ENCODE measurements at regions not wholly inside any gene's neighbourhood (a gene's known extent, or its start where the extent isn't known, plus 50 kb on each side); places are given as distances from the start of the nearest gene placed in this dataset.

- no peak overlapping the region for H3K4me3 ChIP-seq (ENCODE audit: extremely low read depth, insufficient read depth, low read length, poor library complexity, severe bottlenecking)
- no peak overlapping the region for H3K27ac ChIP-seq (ENCODE audit: low read depth, low read length, severe bottlenecking)
- WGBS, 2 experiments (ENCODE audit: insufficient coverage in 2 of 2): 78 to 94% methylated on average over 8 to 11 of the region's 11 CpGs
- H3K9me3 ChIP-seq (ENCODE audit: control insufficient read depth, low read length): no peaks in the 10 kb centered on the region
- H3K4me1 ChIP-seq (ENCODE audit: control insufficient read depth, insufficient read depth, low read length, poor library complexity, severe bottlenecking): no peaks in the 10 kb centered on the region
- H3K36me3 ChIP-seq (ENCODE audit: control insufficient read depth, insufficient read depth, low read length): no peaks in the 10 kb centered on the region
Observed at GRCh38 chr16:73337373-73338296, 289.7 kb upstream of the ZFHX3 start.

GRCh38 chr16:73329358-73330286 lies 281.7 kb upstream of the ZFHX3 start:
- Histone ChIP-seq H3K27ac (ENCODE audit: low read depth, low read length, severe bottlenecking) (no peak overlapping the region), H3K4me1 (ENCODE audit: control insufficient read depth, insufficient read depth, low read length, poor library complexity, severe bottlenecking) (peaks cover 6% of the 10 kb centered on the region), H3K4me3 (ENCODE audit: extremely low read depth, insufficient read depth, low read length, poor library complexity, severe bottlenecking) (no peak overlapping the region), H3K36me3 (ENCODE audit: control insufficient read depth, insufficient read depth, low read length) (no peaks in the 10 kb centered on the region), H3K9me3 (ENCODE audit: control insufficient read depth, low read length) (no peaks in the 10 kb centered on the region)
- 74 to 85% methylated on average over 10 of the region's 16 CpGs for WGBS, 2 experiments (ENCODE audit: insufficient coverage in 2 of 2)

GRCh38 chr16:73326770-73327470 lies 279.0 kb upstream of the ZFHX3 start:
- Histone ChIP-seq H3K4me1 (ENCODE audit: control insufficient read depth, insufficient read depth, low read length, poor library complexity, severe bottlenecking) (peaks cover 6% of the 10 kb centered on the region), H3K4me3 (ENCODE audit: extremely low read depth, insufficient read depth, low read length, poor library complexity, severe bottlenecking) (no peak overlapping the region), H3K9me3 (ENCODE audit: control insufficient read depth, low read length) (no peaks in the 10 kb centered on the region), H3K36me3 (ENCODE audit: control insufficient read depth, insufficient read depth, low read length) (no peaks in the 10 kb centered on the region), H3K27ac (ENCODE audit: low read depth, low read length, severe bottlenecking) (no peak overlapping the region)
- no CpG with 5 or more reads among the region's 5 CpGs for WGBS, 2 experiments (ENCODE audit: insufficient coverage in 2 of 2)

- Histone ChIP-seq H3K4me1 (ENCODE audit: control insufficient read depth, insufficient read depth, low read length, poor library complexity, severe bottlenecking) (peaks cover 6% of the 10 kb centered on the region), H3K36me3 (ENCODE audit: control insufficient read depth, insufficient read depth, low read length) (no peaks in the 10 kb centered on the region), H3K9me3 (ENCODE audit: control insufficient read depth, low read length) (no peaks in the 10 kb centered on the region), H3K27ac (ENCODE audit: low read depth, low read length, severe bottlenecking) (no peak overlapping the region), H3K4me3 (ENCODE audit: extremely low read depth, insufficient read depth, low read length, poor library complexity, severe bottlenecking) (no peak overlapping the region)
- 87% methylated on average over 5 to 6 of the region's 7 CpGs for WGBS, 2 experiments (ENCODE audit: insufficient coverage in 2 of 2)
Observed at GRCh38 chr16:73326221-73326620, 278.3 kb upstream of the ZFHX3 start.

GRCh38 chr16:73323880-73324279 lies 276.0 kb upstream of the ZFHX3 start:
- no peaks in the 10 kb centered on the region for H3K9me3 ChIP-seq (ENCODE audit: control insufficient read depth, low read length)
- WGBS, 2 experiments (ENCODE audit: insufficient coverage in 2 of 2): 75 to 88% methylated on average over 1 of the region's 1 CpG
- no peaks in the 10 kb centered on the region for H3K4me1 ChIP-seq (ENCODE audit: control insufficient read depth, insufficient read depth, low read length, poor library complexity, severe bottlenecking)
- H3K36me3 ChIP-seq (ENCODE audit: control insufficient read depth, insufficient read depth, low read length): no peaks in the 10 kb centered on the region
- H3K27ac ChIP-seq (ENCODE audit: low read depth, low read length, severe bottlenecking): no peak overlapping the region
- no peak overlapping the region for H3K4me3 ChIP-seq (ENCODE audit: extremely low read depth, insufficient read depth, low read length, poor library complexity, severe bottlenecking)

GRCh38 chr16:73322856-73323255 lies 274.9 kb upstream of the ZFHX3 start:
- Histone ChIP-seq H3K27ac (ENCODE audit: low read depth, low read length, severe bottlenecking) (no peak overlapping the region), H3K36me3 (ENCODE audit: control insufficient read depth, insufficient read depth, low read length) (no peaks in the 10 kb centered on the region), H3K4me3 (ENCODE audit: extremely low read depth, insufficient read depth, low read length, poor library complexity, severe bottlenecking) (no peak overlapping the region), H3K9me3 (ENCODE audit: control insufficient read depth, low read length) (no peaks in the 10 kb centered on the region), H3K4me1 (ENCODE audit: control insufficient read depth, insufficient read depth, low read length, poor library complexity, severe bottlenecking) (no peaks in the 10 kb centered on the region)
- WGBS, 2 experiments (ENCODE audit: insufficient coverage in 2 of 2): 89 to 94% methylated on average over 2 to 3 of the region's 4 CpGs

GRCh38 chr16:73321853-73322252 lies 273.9 kb upstream of the ZFHX3 start:
- Histone ChIP-seq H3K9me3 (ENCODE audit: control insufficient read depth, low read length) (no peaks in the 10 kb centered on the region), H3K4me3 (ENCODE audit: extremely low read depth, insufficient read depth, low read length, poor library complexity, severe bottlenecking) (no peak overlapping the region), H3K36me3 (ENCODE audit: control insufficient read depth, insufficient read depth, low read length) (no peaks in the 10 kb centered on the region), H3K4me1 (ENCODE audit: control insufficient read depth, insufficient read depth, low read length, poor library complexity, severe bottlenecking) (no peaks in the 10 kb centered on the region), H3K27ac (ENCODE audit: low read depth, low read length, severe bottlenecking) (no peak overlapping the region)
- WGBS, 2 experiments (ENCODE audit: insufficient coverage in 2 of 2): 77 to 83% methylated on average over 8 of the region's 8 CpGs

GRCh38 chr16:73319737-73320136 lies 271.8 kb upstream of the ZFHX3 start:
- H3K27ac ChIP-seq (ENCODE audit: low read depth, low read length, severe bottlenecking): no peak overlapping the region
- H3K4me1 ChIP-seq (ENCODE audit: control insufficient read depth, insufficient read depth, low read length, poor library complexity, severe bottlenecking): no peaks in the 10 kb centered on the region
- H3K9me3 ChIP-seq (ENCODE audit: control insufficient read depth, low read length): no peaks in the 10 kb centered on the region
- H3K36me3 ChIP-seq (ENCODE audit: control insufficient read depth, insufficient read depth, low read length): no peaks in the 10 kb centered on the region
- 91% methylated on average over 6 of the region's 8 CpGs for WGBS, 2 experiments (ENCODE audit: insufficient coverage in 2 of 2)
- no peak overlapping the region for H3K4me3 ChIP-seq (ENCODE audit: extremely low read depth, insufficient read depth, low read length, poor library complexity, severe bottlenecking)

GRCh38 chr16:73319261-73319660 lies 271.3 kb upstream of the ZFHX3 start:
- no peak overlapping the region for H3K4me3 ChIP-seq (ENCODE audit: extremely low read depth, insufficient read depth, low read length, poor library complexity, severe bottlenecking)
- H3K27ac ChIP-seq (ENCODE audit: low read depth, low read length, severe bottlenecking): no peak overlapping the region
- 83 to 89% methylated on average over 5 to 6 of the region's 10 CpGs for WGBS, 2 experiments (ENCODE audit: insufficient coverage in 2 of 2)
- H3K4me1 ChIP-seq (ENCODE audit: control insufficient read depth, insufficient read depth, low read length, poor library complexity, severe bottlenecking): no peaks in the 10 kb centered on the region
- no peaks in the 10 kb centered on the region for H3K36me3 ChIP-seq (ENCODE audit: control insufficient read depth, insufficient read depth, low read length)
- no peaks in the 10 kb centered on the region for H3K9me3 ChIP-seq (ENCODE audit: control insufficient read depth, low read length)

GRCh38 chr16:73317321-73317857 lies 269.5 kb upstream of the ZFHX3 start:
- Histone ChIP-seq H3K4me3 (ENCODE audit: extremely low read depth, insufficient read depth, low read length, poor library complexity, severe bottlenecking) (no peak overlapping the region), H3K4me1 (ENCODE audit: control insufficient read depth, insufficient read depth, low read length, poor library complexity, severe bottlenecking) (no peaks in the 10 kb centered on the region), H3K9me3 (ENCODE audit: control insufficient read depth, low read length) (no peaks in the 10 kb centered on the region), H3K27ac (ENCODE audit: low read depth, low read length, severe bottlenecking) (no peak overlapping the region), H3K36me3 (ENCODE audit: control insufficient read depth, insufficient read depth, low read length) (no peaks in the 10 kb centered on the region)
- 85% methylated on average over 4 of the region's 12 CpGs for WGBS, 2 experiments (ENCODE audit: insufficient coverage in 2 of 2)
